Mammary epithelial cell (primary cell): ENCODE measurements at regions not wholly inside any gene's neighbourhood (a gene's known extent, or its start where the extent isn't known, plus 50 kb on each side); places are given as distances from the start of the nearest gene placed in this dataset.

Source experiments
- EZH2 ChIP-seq: IDR thresholded peaks from 2 replicates; pipeline ENCODE4 v1.6.1; 2012; ENCODE audit warnings: low read length, inconsistent platforms, borderline replicate concordance
- TF ChIP-seq, protein P1 (sequence below), 2 donors: IDR thresholded peaks in 1 of 2; conservative IDR thresholded peaks in 1 of 2; 2 replicates each; pipeline ENCODE4 v1.5.1; 2011 to 2012; ENCODE audit warnings: inconsistent platforms in 2 of 2, low read length in 2 of 2, mild to moderate bottlenecking in 2 of 2, control low read depth in 1 of 2, low read depth in 1 of 2; ENCODE audit not compliant: insufficient read depth in 1 of 2; ENCODE audit errors: extremely low read depth in 1 of 2

DNA sequence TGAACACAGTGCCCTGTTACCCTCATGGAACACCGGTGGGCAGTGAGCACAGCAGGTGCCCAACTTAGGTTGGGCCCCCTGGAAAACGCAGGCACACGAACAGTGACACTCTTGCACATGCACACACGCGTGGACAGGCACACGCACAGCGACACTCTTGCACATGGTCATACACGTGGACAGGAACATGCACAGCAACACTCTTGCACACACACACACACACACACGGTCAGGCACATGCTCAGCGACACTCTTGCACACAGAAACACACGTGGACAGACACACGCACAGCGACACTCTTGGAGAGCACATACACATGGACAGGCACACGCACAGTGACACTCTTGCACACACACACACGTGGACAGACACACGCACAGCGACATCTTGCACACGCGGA is 559.4 kb upstream of the ADAMTS16 start:
- TF ChIP-seq, protein P1, sequence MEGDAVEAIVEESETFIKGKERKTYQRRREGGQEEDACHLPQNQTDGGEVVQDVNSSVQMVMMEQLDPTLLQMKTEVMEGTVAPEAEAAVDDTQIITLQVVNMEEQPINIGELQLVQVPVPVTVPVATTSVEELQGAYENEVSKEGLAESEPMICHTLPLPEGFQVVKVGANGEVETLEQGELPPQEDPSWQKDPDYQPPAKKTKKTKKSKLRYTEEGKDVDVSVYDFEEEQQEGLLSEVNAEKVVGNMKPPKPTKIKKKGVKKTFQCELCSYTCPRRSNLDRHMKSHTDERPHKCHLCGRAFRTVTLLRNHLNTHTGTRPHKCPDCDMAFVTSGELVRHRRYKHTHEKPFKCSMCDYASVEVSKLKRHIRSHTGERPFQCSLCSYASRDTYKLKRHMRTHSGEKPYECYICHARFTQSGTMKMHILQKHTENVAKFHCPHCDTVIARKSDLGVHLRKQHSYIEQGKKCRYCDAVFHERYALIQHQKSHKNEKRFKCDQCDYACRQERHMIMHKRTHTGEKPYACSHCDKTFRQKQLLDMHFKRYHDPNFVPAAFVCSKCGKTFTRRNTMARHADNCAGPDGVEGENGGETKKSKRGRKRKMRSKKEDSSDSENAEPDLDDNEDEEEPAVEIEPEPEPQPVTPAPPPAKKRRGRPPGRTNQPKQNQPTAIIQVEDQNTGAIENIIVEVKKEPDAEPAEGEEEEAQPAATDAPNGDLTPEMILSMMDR (conservative IDR thresholded peaks at IDR 0.05 in 1 of 2, IDR thresholded peaks at IDR 0.05 in 1 of 2; ENCODE audit: extremely low read depth in 1 of 2, insufficient read depth in 1 of 2, low read depth in 1 of 2, low read length in 2 of 2) = no peak
- TF ChIP-seq EZH2 = no peak
